Fibroblast of the conjunctiva (primary cell): ENCODE measurements at regions not wholly inside any gene's neighbourhood (a gene's known extent, or its start where the extent isn't known, plus 50 kb on each side); places are given as distances from the start of the nearest gene placed in this dataset.

Experiments used
- DNase-seq: peaks from one replicate; pipeline ENCODE4 v3.0.0-alpha.2; 2010; ENCODE audit warnings: low read depth

DNA sequence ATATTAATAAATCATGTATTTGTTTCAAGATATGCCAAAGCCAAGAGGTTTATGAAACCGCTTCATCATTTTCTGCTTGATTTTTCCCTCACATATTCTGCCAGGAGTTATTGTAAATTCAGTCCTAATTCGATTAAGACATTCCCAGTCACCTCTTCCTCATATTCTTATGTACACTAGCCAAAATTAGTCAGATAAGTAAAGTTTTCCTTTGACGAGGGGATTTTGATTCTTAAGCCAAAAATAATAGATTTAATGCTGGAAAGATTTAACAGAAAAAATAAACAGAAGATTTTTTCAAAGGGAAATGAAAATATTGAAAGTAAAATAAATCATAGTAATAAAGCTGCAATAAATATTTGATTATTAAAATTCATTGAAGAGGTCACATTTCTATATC lies 51.0 kb upstream of the VEGFC start:
- no peak for DNase-seq

DNA sequence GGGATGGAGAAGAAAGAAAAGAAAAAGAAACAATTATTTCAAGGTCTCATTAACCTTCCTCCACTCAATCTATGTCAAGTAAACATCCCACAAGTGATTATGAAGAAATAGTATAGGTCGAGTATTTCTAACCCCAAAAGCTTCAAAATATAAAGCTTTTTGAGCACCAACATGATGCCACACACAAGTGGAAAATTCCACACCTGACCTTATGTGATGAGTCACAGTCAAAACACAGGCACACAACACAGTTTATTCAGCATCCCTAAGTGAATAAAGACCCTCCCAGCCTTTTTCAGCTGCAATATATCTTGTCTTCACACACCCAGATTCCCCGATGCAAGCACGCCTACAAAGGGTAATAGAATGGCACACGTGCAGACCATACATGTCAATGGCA lies 51.7 kb upstream of the VEGFC start:
- no peak for DNase-seq

DNA sequence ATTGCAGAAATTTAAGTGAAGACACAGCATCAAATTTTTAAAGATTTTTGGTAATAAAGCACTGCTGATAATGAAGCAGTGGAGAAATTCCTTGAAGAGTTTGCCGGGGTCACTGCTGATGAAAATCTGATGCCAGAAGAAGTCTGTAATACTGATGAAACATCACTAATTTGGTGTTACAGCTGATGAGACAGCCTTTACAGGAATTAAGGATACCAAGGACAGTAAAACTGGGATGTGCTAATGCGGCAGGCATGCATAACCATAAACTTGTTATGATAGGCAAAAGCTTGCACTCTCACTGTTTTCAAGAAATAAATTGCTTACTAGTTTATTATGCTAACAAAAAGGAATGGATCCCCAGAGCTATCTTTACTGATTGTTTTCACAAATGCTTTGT lies 52.9 kb upstream of the VEGFC start:
- no peak for DNase-seq

DNA sequence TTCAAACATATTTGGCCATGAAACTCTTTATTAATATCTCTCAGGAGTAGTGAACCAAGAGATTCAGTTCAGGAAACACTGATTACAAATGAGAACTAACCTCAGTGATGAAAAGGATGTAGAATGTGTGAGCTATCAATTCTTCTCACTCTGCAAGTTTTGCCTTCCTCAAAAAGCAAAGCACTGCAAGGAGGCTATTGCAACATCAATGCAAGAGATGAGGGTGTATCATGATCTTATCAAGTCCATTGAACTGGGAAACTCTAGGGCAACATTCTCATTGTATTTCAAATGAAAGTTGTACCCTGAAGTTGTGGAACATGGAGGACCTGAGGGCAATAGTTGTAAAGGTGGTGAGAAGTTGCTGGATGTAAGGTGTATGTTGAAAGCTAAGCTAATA lies 56.4 kb upstream of the VEGFC start:
- DNase-seq = no peak

DNA sequence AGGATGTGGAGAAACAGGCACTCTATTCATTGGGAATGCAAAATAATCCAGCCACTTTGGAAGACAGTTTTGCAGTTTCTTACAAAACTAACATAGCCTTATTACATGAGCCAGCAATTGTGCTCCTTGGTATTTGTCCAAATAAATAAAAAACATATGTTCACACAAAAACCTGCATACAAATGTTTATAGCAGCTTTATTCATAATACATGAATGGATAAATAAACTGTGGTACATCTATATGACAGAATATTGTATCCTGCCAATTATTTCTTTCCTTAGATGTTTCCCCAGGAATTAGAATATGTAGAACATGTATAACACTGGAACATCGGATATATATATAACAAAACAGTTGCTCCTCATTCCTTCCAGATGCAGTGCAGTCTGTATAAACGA lies 57.7 kb upstream of the VEGFC start:
- no peak for DNase-seq

DNA sequence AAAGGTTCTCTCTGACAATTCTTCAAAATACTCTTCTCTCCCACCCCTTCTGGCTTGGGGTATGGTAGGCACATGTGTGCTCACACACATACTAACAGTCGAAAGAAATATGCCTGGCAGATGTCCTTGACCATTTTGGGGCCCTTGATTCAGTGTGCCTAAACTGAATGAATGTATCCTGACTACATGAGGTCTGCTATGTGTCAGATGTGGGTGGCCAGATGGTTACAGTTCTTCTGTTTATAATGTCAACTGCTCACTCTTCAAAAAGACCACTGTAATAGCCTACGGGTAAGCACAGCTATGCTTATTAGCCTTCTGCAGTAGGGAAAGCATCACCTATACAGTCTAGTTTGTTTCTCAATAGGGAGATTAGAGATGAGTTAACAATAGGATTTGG lies 63.7 kb upstream of the VEGFC start:
- no peak for DNase-seq

DNA sequence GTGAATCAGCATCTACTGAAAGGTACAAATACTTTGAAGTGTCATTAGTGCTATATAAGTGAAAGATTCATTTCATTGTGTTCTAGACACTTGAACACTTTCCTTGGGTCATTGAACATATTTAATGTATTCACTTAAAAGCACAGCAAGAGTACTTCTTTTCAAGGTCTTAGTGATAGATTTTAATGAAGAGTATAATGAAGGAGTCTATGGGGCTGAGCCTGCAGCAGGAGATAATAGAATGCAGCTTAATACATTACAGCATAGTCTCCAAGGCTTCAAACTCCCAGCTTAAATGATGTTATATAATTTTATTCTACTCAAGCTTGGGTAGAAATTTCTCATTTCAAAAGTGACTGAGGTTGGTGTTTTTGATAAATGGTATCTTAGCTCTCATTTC lies 66.1 kb upstream of the VEGFC start:
- no peak for DNase-seq

DNA sequence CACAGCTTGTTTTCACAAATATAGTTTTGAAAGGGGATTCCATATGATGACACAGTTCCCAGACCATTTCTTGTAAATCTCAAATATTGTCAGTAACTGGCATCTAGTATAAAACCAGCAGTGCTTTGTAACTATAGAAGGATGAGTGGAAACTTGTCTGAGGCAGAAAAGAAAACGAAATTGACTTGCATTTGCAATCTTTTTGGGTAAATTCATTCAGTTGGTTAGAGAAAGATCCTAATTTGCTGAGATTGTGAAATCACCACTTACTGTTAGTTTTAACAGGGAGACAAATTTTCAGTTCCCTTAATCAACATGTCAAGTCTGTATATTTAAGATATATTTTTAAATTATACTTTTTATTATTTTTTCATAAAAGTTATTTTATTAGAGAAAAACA lies 71.5 kb upstream of the VEGFC start:
- no peak for DNase-seq

DNA sequence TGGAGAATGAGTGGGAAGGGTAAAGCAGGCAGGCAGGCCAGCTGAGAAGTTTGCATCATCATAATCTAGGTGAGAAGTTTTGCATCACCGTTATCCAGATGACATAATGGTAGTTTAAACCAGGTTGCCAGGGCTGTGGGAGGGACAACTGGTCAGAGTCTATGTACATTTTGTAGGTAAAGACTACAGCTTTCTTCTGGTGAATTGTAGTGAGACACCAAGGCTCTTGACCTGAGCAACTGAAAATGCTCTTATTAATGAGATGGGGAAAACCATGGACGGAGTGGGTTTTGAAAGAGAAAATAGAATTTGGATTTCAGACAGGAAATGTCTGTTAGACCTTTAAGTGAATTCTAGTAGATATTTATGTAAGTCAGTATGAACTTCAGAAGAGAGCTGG lies 76.0 kb upstream of the VEGFC start:
- DNase-seq = no peak

DNA sequence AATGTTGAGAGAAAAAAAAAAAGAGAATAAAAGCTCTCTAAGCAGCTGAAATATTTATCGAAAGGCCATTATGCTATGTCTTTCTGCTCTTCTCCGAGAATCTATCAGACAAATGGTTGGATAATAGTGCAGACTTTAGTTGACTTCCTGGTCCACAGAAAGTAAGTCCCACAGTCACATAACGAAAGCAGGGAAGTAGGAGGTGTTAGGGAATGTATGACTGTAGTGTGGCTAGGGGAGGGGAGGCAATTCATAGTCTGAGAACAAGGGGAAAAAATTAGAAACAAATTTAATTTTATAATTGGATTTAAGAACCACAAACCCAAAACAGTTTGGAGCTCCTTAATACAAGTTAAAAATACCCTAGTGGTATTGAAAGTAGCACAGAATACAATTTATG lies 79.7 kb upstream of the VEGFC start:
- no peak for DNase-seq

DNA sequence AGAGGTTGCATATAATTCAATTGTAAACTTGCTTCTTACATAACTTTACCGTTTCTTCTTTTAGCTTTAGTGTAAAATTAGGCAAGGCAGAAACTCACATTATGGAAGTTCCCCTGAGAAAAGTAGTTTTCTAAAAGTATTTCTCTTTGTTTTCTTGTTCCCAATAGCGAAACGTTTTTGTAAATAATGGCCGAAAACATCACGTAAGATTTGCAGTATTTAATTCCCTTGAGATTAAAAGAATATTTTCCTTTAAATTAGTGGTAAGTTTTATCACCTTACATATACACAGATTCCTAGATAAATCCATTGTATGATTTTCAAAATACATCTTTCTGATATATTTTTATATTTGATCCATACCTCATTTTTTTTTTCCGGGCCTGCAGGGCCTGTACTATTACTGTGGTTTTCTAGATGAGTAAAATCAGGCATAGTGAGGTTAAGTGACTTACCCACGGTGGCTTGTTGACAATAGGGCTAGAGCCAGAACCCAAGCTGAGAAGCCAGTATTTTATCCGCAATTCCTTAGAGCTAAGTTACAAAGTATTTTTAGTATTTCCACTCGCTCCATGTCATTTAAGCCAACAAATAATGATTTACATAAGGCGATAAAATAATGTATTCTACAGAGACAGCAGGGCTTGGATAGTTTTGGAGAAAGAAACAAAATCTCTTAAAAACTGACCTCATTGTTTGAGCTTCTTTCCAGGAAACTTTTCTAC lies 82.2 kb upstream of the VEGFC start:
- no peak for DNase-seq

DNA sequence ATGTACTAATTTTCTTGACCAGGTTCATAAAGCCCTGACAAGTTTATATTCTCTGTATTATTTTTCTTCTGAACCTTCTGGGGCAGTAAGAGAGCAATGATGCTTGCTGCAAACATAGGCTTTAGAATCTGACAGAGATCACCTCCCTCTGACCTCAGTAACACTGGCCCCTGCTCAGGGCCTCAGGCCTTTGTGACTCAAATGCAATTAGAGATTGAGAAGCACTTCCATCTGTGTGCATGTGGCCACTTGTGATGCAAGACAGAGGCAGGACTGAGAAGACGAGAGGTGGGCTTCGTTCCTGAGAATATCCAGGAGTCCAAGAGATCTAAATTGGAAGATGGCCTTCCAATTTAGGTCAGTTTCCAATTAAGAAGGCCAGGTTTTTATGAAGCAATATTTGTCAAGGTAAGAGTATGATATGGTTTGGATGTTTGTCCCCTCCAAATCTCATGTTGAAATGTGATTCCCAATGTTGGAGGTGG lies 82.8 kb upstream of the VEGFC start:
- no peak for DNase-seq

DNA sequence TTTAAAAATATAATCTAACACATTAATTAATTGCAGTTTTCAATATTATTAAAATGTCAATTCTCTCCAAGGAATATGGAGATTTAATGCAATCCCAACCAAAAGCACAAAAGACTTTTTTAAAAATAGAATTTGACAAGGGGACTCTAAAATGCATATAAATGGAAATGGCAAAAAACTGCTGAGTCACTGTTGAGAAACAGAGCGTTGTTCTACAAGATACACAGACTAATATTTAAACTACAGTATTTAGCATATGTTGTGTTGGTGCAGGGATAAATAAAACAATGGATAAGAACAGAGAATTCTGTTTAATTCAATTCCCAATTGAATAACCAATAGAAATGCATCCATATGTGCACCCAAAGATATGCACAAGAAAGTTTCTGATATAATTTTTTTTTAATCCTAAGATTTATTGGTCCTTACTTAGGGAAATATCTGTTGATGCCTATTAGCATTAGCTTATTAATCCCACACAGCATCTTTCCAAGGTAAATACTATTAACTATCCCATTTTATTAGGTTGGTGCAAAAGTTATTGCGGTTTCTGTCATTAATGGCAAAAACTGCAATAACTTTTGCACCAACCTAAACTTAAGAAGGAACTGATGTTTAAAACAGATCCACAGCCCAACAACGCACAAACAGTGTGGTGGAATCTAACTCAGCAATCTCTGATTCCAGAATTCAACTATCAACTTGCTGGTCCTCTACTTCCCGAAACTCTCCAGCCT lies 86.8 kb upstream of the VEGFC start:
- no peak for DNase-seq

DNA sequence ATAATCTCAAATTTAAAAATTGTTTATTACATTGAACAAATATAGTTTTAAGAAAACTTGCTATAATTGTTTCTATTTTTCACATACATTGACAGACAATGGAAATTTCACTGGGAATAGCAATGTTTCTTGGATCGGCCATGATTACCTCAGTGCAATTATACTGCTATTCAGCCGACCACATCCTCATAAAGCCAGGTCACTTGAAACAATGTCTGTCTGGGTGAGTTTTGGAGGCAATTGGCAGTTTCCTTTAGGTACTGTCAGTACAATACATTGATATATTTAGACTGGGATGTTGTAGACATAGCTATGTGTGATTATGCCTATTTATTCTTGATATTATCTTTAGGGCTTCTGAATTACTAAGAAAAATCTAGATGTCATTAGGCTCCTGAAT lies 89.5 kb upstream of the VEGFC start:
- no peak for DNase-seq

DNA sequence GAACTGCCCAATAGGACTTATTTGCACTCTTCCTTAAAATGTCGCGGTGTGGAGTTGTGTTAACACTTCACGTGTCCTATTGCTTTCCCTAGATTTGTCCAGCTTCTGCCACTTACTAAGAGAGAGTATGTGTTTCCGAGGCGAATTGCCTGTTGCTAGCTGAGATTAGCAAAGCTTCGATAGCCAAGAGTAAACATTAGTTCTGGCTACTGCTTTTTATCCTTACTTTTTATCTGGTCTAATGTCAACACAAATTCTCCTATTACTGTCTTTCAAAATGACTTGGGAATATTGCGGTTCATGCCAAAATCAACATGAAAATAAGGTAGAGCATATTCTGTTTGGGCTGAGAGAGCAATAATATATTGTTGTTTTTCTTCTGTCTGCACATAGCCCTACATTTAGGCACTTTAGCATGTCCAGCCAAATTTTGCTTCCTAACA lies 90.4 kb upstream of the VEGFC start:
- no peak for DNase-seq

DNA sequence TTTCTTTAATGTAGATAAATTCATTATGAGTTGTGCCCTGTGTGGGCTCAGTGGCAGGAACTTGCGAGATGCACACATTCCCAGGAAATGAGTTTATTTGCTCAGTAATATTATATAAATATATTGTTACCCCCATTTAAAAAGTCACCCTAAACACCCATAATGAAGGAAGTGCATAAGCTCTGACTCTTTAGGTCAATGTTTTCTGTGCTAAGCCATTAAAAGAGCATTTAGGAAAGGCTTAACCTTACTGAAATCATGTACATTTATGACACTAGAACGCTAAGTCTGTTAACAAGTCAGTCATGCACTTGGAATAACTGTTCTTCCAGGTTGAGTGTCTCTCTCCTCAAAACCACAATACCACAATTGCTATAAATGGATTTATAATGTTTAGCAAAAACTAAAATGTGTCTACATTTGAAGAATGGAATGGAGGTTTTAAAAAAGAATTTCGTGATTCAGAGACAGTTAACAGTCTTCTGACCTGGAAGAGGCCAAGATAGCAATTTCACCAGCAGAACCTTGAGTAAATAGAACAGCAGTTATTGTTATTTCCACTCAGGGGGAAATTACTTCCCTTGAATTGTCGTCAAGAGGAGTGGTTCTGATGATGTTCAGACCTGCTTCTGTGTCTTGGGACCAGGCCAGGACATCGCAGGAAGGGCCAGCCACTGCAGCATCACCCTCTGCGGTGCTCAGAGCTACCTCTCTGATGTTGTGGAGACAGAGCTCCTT lies 91.1 kb upstream of the VEGFC start:
- DNase-seq = no peak

DNA sequence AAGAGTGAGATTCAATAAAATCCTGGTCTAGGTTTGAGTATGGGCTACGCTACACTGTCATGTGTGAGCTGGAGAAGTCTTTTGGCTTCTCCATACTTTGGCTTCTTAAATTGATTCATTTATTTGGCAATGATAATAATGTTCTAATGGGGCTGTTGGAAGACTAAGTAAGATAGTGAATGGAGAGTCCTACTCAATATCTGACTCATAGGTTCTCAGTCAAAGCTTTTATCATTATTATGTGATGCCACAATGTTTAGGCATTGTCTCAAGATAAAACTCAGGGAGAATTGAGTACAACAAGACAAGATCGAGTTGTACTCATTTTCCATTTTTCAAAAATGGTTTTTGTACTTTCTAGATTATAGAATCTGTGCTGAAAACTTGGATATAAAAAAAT lies 92.5 kb upstream of the VEGFC start:
- no peak for DNase-seq

DNA sequence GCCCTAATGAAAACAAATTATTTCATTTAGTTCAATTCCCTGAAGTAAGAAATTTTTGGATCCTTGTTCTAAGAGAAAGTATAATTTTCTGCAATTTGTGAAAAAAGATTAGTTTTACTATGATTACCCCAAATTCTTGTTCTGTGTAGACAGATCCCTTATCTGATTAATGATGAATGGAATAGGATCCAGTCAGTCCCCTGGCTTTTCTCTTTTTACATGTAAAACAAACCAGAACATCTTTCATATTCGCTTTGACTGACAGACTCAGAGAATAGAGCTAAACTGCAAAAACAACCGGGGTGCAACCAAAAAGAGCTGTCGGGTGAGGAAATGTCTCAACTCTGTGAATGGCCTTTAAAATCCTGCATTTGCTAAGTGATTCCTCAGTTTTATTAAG lies 93.4 kb upstream of the VEGFC start:
- no peak for DNase-seq

DNA sequence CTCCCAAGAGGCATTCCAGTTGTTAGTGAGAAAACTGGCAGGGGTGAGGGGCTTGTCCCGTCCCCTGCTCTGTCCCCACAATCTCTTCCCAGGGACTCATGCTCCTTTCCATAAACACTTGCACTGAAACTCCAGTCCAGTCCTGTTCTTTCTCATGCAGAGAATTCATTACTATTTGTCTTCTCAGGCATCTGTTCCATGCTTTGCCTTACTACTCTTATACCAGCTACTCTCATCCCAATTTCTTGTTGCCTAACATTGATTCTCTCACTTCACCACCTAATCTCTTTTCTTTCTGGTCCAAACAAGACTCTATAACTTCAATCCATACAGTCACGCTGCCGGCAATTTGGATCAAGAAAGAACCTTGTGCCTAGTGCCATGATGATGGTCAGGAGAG lies 97.1 kb upstream of the VEGFC start:
- no peak for DNase-seq

DNA sequence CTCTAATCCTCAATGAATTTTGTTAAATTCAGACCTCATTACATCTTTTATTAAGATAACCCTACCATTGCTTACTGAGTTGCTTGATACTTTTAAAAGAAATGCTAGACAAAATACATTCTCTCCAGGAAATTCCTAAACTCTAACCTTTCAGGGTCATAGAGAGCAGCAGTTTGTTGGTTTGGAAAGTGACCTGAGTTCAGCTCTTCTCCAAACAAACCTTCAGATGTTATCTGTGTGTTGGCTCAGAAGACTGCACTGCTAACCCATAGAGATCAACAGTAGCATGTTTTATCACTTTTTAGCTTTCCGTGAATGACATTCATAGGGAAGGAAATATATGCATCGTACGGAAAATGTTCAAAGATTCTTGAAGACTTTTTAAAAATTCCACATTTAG lies 101.8 kb upstream of the VEGFC start:
- DNase-seq = no peak

DNA sequence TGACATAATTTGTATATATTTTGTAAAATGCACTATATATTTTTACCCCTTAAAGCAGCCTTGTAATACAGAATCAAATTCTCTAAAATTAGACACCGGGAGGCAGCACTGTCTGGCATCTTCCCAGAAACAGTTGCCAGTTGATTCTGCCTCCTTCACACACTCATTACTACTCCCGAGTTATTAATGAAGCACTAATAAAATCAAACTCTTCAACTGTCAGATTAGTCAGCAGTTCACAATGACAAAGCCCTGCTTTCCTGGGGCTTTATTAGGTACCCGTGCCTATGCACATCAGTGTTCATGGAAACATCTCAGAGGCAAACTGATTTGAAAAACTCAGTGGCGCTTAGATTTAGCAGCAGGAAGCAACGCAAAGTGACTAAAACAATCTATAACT lies 103.5 kb upstream of the VEGFC start:
- DNase-seq = no peak

DNA sequence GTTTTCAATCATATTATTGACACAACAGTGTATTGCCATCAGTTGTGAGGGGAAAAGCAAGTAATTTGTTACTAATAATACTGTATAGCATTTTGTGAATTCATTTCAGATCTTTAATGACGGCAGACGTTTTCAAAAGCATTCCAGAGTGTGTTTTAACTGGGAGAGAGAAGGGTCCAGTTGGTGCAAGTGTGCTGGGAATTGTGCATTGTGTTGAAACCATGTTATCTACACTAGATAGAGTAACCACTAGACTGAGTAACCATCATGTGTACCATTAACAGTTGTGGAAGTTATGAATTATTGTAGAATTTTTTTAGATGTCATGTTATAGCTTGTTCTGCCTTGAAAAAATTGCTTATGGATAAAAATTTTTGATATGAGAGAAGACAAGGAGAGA lies 104.5 kb upstream of the VEGFC start:
- DNase-seq = no peak

DNA sequence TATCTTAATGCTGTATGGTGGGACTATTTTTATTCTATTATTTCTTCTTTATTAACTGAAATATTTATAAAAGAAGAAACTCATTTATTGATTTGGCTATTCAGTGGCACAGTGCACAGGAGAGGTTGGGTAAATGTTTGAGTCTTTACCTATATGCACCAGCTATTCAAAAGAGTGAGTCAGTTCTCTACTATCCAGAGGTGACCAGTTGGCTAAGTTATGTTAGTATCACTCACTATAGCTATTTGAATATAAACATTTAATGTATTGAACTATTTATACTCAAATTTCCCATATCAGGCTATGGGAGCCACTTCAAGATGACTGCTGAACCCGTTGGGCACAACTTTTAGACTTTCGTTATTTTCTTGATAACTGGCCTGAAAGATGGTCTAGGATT lies 106.1 kb upstream of the VEGFC start:
- no peak for DNase-seq
